ENCODE measurements at regions not wholly inside any gene's neighbourhood (a gene's known extent, or its start where the extent isn't known, plus 50 kb on each side); places are given as distances from the start of the nearest gene placed in this dataset.

DNA sequence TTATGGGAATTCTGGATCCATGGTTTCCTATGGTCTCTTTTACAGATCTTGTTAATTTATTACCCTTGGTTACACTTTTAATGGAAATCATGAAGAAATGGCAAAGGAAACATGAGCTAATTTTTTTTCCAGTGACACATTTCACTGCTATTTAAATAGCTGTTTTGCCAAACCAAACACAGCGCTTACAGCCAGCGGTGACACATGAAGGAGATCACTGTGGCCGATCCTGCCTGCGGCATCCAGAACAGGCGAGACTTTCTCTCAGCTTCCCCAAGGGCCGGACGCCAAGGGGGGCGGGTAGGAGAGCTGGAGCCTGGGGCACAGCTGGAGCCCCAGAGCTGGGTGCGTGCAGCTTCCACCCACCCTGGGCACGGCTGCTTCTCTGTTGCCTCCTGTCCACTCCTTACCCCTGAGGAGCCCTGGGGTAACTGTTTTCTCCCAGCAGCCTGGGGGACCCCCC is 81.4 kb upstream of the PKDCC start:
- H3K27me3 Mint-ChIP-seq = peaks cover 18% of the 10 kb centered on the region
- no peak overlapping the region for H3K27ac Mint-ChIP-seq
- no peaks in the 10 kb centered on the region for H3K4me1 Mint-ChIP-seq
- H3K4me3 Mint-ChIP-seq = no peak overlapping the region
- H3K36me3 Mint-ChIP-seq = no peaks in the 10 kb centered on the region
- DNase-seq (ENCODE audit: low spot score in 2 of 2) (no peak), ATAC-seq (ENCODE audit: low read depth) (no peak)
- H3K9me3 Mint-ChIP-seq = no peaks in the 10 kb centered on the region

GRCh38 chr2:41966920-41967319 is 80.9 kb upstream of the PKDCC start:
- H3K9me3 Mint-ChIP-seq = no peaks in the 10 kb centered on the region
- peaks cover 18% of the 10 kb centered on the region for H3K27me3 Mint-ChIP-seq
- H3K27ac Mint-ChIP-seq = no peak overlapping the region
- no peak for ATAC-seq (ENCODE audit: low read depth)
- H3K4me3 Mint-ChIP-seq = no peak overlapping the region
- no peaks in the 10 kb centered on the region for H3K36me3 Mint-ChIP-seq
- H3K4me1 Mint-ChIP-seq = no peaks in the 10 kb centered on the region
- no peak for DNase-seq (ENCODE audit: low spot score in 2 of 2)

- DNase-seq (ENCODE audit: low spot score in 2 of 2) (no peak), ATAC-seq (ENCODE audit: low read depth) (no peak)
- H3K4me1 Mint-ChIP-seq = no peaks in the 10 kb centered on the region
- H3K36me3 Mint-ChIP-seq = no peaks in the 10 kb centered on the region
- no peaks in the 10 kb centered on the region for H3K9me3 Mint-ChIP-seq
- no peak overlapping the region for H3K4me3 Mint-ChIP-seq
- peaks cover 18% of the 10 kb centered on the region for H3K27me3 Mint-ChIP-seq
- no peak overlapping the region for H3K27ac Mint-ChIP-seq
Measured at GRCh38 chr2:41967476-41968181, 80.2 kb upstream of the PKDCC start.

- no peak overlapping the region for H3K4me3 Mint-ChIP-seq
- DNase-seq (ENCODE audit: low spot score in 2 of 2) (no peak), ATAC-seq (ENCODE audit: low read depth) (no peak)
- H3K36me3 Mint-ChIP-seq = no peaks in the 10 kb centered on the region
- H3K27me3 Mint-ChIP-seq = peaks cover 18% of the 10 kb centered on the region
- no peak overlapping the region for H3K27ac Mint-ChIP-seq
- H3K9me3 Mint-ChIP-seq = no peaks in the 10 kb centered on the region
- no peaks in the 10 kb centered on the region for H3K4me1 Mint-ChIP-seq
Measured at GRCh38 chr2:41968182-41968578, 79.6 kb upstream of the PKDCC start.

DNA sequence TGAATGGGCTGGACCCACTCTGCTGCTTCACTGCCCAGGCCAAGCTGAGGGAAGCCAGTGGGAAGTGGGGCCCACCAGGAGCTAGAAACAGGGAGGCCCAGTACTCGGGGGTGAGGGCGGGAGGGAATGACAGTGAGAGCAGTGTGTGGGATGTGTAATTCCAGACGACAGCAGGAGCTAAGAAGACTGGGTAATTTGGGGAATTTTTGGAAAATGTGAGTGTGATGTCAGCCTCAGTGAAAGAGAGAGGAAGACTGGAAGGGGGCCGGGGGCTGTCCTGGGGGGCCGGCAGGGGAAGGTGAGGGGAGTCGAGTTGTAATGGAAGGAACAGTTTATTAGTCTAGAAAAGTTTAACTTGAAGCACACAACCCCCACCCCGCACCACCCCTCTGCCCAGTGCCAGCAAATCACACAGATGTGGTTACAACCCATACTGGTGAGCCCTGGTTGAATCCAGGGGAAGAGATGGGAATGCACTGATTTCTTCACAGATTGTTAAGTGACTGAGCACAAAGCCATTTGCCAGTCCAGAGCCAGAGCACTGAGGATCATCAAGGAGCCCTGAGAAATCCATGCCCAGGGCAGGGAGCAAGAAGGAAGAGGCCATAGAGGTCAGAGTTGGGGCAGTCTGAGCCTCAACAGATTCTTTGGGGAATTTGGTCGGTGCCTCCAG is 76.7 kb upstream of the PKDCC start:
- DNase-seq (ENCODE audit: low spot score in 2 of 2) = no peak
- no peak for ATAC-seq (ENCODE audit: low read depth)
- H3K27me3 Mint-ChIP-seq = peaks cover 11% of the 10 kb centered on the region
- H3K4me3 Mint-ChIP-seq = no peak overlapping the region
- no peaks in the 10 kb centered on the region for H3K9me3 Mint-ChIP-seq
- H3K27ac Mint-ChIP-seq = no peak overlapping the region
- no peaks in the 10 kb centered on the region for H3K4me1 Mint-ChIP-seq
- H3K36me3 Mint-ChIP-seq = no peaks in the 10 kb centered on the region

DNA sequence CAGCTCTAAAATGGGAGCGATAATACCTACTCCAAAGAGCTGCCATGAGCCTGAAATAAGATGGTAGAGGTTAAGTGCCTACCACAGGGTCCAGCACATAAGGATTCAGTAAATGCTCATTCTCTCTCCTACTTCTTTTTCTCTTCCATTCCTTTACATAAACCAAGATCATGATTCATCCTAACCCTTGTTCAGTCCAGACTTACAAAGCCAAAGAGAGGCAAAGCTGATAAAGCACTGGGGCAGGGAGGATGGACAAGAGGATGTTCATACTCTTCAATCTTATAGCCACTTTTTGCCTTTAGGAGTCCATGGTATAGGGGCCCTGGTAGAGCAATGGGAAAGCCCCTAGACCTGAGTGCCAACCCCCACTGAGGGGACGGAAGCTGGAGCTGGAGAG is 75.6 kb upstream of the PKDCC start:
- ATAC-seq (ENCODE audit: low read depth) = no peak
- no peak overlapping the region for H3K4me3 Mint-ChIP-seq
- H3K27me3 Mint-ChIP-seq = peaks cover 11% of the 10 kb centered on the region
- no peak for DNase-seq (ENCODE audit: low spot score in 2 of 2)
- no peaks in the 10 kb centered on the region for H3K36me3 Mint-ChIP-seq
- H3K27ac Mint-ChIP-seq = no peak overlapping the region
- no peaks in the 10 kb centered on the region for H3K4me1 Mint-ChIP-seq
- H3K9me3 Mint-ChIP-seq = peaks cover 1% of the 10 kb centered on the region

DNA sequence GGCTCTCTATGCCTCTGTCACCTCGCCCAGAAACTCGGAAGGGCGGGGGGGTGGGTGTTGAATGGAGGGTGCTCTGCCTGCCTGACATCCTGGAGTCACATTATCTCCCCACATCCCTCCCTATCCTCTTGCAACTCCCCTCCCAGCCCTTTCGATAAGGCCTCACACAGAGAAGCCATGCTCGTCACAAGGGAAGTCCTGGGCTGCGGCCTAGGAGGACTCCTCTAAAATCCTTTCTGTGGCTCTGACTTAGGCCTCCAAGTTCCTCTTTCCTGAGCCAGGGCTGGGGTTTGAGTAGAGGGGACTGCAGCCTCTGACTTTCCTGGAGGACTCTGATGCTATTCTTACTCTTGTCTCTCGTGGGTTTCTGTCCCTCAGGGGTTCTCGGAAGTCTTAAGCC is 75.0 kb upstream of the PKDCC start:
- H3K36me3 Mint-ChIP-seq = no peaks in the 10 kb centered on the region
- H3K27ac Mint-ChIP-seq = no peak overlapping the region
- H3K4me1 Mint-ChIP-seq = no peaks in the 10 kb centered on the region
- no peak overlapping the region for H3K4me3 Mint-ChIP-seq
- H3K9me3 Mint-ChIP-seq = peaks cover 1% of the 10 kb centered on the region
- DNase-seq (ENCODE audit: low spot score in 2 of 2) = no peak
- ATAC-seq (ENCODE audit: low read depth) = no peak
- peaks cover 11% of the 10 kb centered on the region for H3K27me3 Mint-ChIP-seq

DNA sequence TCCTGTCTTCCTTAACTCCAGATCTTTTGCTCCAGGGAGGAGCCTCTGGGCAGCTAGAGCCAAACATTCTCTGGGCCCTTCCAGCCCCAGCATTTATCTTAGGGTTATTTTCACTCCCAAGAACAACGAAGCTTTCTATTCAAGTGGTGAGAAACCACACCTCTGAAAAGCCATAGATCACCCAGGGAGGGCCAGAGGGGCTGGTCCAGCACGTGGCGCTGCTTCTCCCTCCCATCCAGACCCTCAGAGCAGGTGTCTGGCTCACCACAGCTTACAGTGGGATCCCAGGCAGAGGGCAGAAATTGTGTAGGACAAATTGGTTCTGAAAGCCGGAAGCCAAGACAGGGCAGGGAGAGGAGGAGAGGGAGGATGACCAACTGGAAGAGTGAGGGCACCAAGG is 74.0 kb upstream of the PKDCC start:
- no peaks in the 10 kb centered on the region for H3K36me3 Mint-ChIP-seq

GRCh38 chr2:41981417-41981816 is 66.4 kb upstream of the PKDCC start:
- H3K9me3 Mint-ChIP-seq = peaks cover 4% of the 10 kb centered on the region
- H3K36me3 Mint-ChIP-seq = peaks cover 1% of the 10 kb centered on the region
- H3K4me1 Mint-ChIP-seq = no peaks in the 10 kb centered on the region
- H3K27ac Mint-ChIP-seq = no peak overlapping the region
- DNase-seq (ENCODE audit: low spot score in 2 of 2) (no peak), ATAC-seq (ENCODE audit: low read depth) (no peak)
- H3K4me3 Mint-ChIP-seq = no peak overlapping the region
- peaks cover 15% of the 10 kb centered on the region for H3K27me3 Mint-ChIP-seq

More for the DNA sequence above, 74.0 kb upstream of the PKDCC start:
- Mint-ChIP-seq H3K4me3 (no peak overlapping the region), H3K27me3 (peaks cover 10% of the 10 kb centered on the region), H3K4me1 (no peaks in the 10 kb centered on the region), H3K27ac (no peak overlapping the region), H3K9me3 (peaks cover 1% of the 10 kb centered on the region)
- DNase-seq (ENCODE audit: low spot score in 2 of 2) (no peak), ATAC-seq (ENCODE audit: low read depth) (no peak)

DNA sequence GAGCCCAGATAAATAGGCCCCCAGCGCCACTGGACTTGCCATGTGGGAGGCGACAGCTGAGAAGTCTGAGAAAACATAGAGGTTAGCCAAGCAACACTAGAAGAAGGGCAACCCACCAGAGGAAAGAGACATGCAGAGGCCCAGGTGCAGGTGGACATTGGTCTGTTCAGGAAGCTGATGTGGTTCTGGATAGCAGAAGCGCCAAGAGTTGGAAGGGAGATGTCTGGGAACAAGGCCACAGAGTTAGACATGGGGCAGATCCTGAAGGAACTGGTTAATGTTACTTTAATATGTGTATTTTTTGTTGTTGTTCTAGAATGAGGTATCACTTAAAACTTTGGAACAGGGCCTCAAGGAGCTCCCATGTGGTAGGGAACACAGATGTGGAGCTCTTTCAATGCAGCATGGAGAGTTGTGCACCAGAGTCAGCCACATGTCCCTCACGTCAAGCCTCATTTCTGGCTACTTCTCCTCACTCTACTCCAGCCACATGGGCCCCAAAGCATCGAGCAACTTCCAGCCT is 62.2 kb upstream of the PKDCC start:
- peaks cover 27% of the 10 kb centered on the region for H3K27me3 Mint-ChIP-seq
- H3K4me3 Mint-ChIP-seq = no peak overlapping the region
- H3K9me3 Mint-ChIP-seq = peaks cover 1% of the 10 kb centered on the region
- ATAC-seq (ENCODE audit: low read depth) (no peak), DNase-seq (ENCODE audit: low spot score in 2 of 2) (no peak)
- H3K27ac Mint-ChIP-seq = no peak overlapping the region
- no peaks in the 10 kb centered on the region for H3K4me1 Mint-ChIP-seq
- peaks cover 1% of the 10 kb centered on the region for H3K36me3 Mint-ChIP-seq

GRCh38 chr2:41989501-41990180 is 58.2 kb upstream of the PKDCC start:
- Mint-ChIP-seq H3K36me3 (peaks cover 1% of the 10 kb centered on the region), H3K27ac (no peak overlapping the region), H3K4me1 (no peaks in the 10 kb centered on the region), H3K4me3 (no peak overlapping the region), H3K27me3 (peaks cover 28% of the 10 kb centered on the region), H3K9me3 (peaks cover 3% of the 10 kb centered on the region)
- DNase-seq (ENCODE audit: low spot score in 2 of 2) (no peak), ATAC-seq (ENCODE audit: low read depth) (no peak)

DNA sequence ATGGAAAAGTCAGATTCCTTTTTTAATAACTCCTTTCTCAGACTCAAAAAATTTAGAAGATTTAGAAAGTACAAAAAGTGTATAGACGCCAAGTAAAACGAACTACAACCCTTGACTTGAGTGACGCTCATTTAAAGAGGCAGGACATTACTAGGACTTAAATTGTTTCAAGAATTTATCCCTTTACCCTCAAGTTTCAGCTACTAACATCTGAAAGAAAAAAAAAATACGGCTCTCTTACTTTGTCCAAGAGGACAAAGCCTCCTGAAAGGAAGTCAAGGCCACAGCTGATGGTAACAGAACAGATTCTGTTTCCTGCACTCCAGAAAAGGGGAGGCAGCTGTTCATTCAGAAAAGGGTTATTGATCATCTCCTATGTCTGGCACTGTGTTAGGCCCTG is 57.6 kb upstream of the PKDCC start:
- H3K27me3 Mint-ChIP-seq = peaks cover 28% of the 10 kb centered on the region
- DNase-seq (ENCODE audit: low spot score in 2 of 2) = no peak
- no peak overlapping the region for H3K4me3 Mint-ChIP-seq
- ATAC-seq (ENCODE audit: low read depth) = no peak
- H3K36me3 Mint-ChIP-seq = peaks cover 1% of the 10 kb centered on the region
- peaks cover 4% of the 10 kb centered on the region for H3K9me3 Mint-ChIP-seq
- no peaks in the 10 kb centered on the region for H3K4me1 Mint-ChIP-seq
- H3K27ac Mint-ChIP-seq = no peak overlapping the region

DNA sequence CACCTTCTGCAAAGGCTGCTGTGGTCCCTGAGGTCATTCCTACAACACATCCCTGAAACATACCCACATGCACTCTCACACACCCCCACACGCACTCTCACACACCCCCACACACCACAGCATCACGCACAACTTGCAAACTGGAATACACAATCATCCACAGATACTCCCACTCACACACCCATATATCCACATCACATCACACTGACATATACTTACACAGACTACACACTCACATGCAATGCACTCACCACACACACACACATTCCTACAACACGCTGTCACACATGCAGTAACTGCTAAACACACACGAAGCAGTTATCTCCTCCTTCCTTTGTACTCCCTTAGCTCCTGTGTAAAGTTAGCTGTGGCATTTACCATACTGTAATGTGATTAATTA is 57.1 kb upstream of the PKDCC start:
- no peak overlapping the region for H3K27ac Mint-ChIP-seq
- H3K36me3 Mint-ChIP-seq = peaks cover 1% of the 10 kb centered on the region
- no peak for ATAC-seq (ENCODE audit: low read depth)

GRCh38 chr2:41992056-41992642 is 55.7 kb upstream of the PKDCC start:
- Mint-ChIP-seq H3K36me3 (no peaks in the 10 kb centered on the region), H3K9me3 (peaks cover 3% of the 10 kb centered on the region), H3K4me1 (no peaks in the 10 kb centered on the region), H3K4me3 (no peak overlapping the region), H3K27me3 (peaks cover 18% of the 10 kb centered on the region), H3K27ac (no peak overlapping the region)
- DNase-seq (ENCODE audit: low spot score in 2 of 2) = no peak
- ATAC-seq (ENCODE audit: low read depth) = no peak

More for the DNA sequence above, 57.1 kb upstream of the PKDCC start:
- Mint-ChIP-seq H3K9me3 (peaks cover 4% of the 10 kb centered on the region), H3K27me3 (peaks cover 26% of the 10 kb centered on the region), H3K4me3 (no peak overlapping the region), H3K4me1 (no peaks in the 10 kb centered on the region)
- DNase-seq (ENCODE audit: low spot score in 2 of 2) = no peak

Data from memory B cell (primary cell).